ENCODE measurements at regions not wholly inside any gene's neighbourhood (a gene's known extent, or its start where the extent isn't known, plus 50 kb on each side); places are given as distances from the start of the nearest gene placed in this dataset.

DNA sequence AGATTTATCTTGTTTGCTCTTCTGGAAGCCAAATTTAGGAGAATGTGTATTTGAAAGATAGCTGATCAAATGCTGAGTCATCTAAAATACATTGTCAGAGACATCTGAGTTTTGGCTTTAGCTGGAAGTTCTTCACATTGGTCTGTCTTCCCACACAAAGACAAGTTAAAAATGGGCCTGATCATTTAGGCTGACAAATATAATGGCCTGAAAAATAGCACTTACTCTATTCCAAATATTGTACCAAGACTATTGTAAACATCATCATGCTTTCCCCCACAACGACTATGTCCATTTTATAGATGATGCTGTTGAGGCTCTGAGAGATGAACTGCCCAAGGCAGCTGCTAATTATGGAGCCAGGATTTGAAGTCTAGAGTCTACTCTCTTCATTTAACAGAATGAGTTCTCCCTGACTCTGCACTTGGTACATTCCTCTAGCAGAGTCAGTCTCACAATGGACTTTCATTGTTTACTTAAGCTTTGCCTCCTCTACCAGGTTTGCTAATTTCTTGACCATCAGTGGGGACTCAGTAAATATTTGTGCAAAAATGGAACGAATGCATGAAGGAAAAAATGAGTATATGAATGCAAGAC is 619.4 kb upstream of the KLF4 start:
- no peaks in the 10 kb centered on the region for H3K27me3 ChIP-seq
- no peaks in the 10 kb centered on the region for H3K9me3 ChIP-seq
- no peak for DNase-seq (ENCODE audit: extremely low spot score)
- H3K27ac ChIP-seq (replicated peaks in 1 of 4), result no peak overlapping the region
- no peak for TF ChIP-seq POLR2AphosphoS5 (IDR thresholded peaks at IDR 0.05)
- no peak for TF ChIP-seq EP300 (IDR thresholded peaks at IDR 0.05)
- TF ChIP-seq, protein P1, sequence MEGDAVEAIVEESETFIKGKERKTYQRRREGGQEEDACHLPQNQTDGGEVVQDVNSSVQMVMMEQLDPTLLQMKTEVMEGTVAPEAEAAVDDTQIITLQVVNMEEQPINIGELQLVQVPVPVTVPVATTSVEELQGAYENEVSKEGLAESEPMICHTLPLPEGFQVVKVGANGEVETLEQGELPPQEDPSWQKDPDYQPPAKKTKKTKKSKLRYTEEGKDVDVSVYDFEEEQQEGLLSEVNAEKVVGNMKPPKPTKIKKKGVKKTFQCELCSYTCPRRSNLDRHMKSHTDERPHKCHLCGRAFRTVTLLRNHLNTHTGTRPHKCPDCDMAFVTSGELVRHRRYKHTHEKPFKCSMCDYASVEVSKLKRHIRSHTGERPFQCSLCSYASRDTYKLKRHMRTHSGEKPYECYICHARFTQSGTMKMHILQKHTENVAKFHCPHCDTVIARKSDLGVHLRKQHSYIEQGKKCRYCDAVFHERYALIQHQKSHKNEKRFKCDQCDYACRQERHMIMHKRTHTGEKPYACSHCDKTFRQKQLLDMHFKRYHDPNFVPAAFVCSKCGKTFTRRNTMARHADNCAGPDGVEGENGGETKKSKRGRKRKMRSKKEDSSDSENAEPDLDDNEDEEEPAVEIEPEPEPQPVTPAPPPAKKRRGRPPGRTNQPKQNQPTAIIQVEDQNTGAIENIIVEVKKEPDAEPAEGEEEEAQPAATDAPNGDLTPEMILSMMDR (IDR thresholded peaks at IDR 0.05), result no peak
- no peak for TF ChIP-seq POLR2A (IDR thresholded peaks at IDR 0.05; ENCODE audit: low read depth)
- no peaks in the 10 kb centered on the region for H3K36me3 ChIP-seq
- intact Hi-C loops (cut with DNase I), result no loop called here
- no peak overlapping the region for H3K4me3 ChIP-seq
- WGBS, result 62% methylated on average over 2 of the region's 2 CpGs
- no peaks in the 10 kb centered on the region for H3K4me1 ChIP-seq

DNA sequence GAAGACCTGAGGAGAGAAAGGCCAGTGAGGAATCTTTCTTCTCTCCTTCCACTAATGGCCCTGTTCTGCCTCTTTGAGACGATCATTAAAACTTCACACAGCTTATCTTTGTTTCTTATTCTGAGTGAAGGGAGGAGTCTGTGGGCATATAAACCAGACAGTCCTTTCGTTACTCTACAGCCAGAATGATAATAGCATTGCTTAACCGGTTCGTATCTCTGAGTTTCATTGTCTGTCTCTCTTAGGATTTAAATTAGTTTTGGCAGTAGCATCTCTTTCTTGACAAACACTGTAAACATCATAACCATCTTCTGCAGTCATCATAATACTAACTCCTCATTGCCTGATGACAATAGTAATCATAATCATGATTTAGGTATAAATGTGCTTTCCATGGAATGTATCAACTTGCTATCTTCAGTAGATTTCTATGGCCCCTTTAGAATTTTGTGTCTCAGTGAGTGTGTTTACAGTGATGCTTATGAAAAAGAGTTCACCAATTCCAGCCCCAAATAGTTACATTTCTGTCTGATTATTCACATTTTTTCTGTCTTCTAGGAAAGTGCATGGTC is 618.8 kb upstream of the KLF4 start:
- DNase-seq (ENCODE audit: extremely low spot score), result no peak
- Histone ChIP-seq H3K27ac (replicated peaks in 1 of 4) (no peak overlapping the region), H3K4me1 (no peaks in the 10 kb centered on the region), H3K9me3 (no peaks in the 10 kb centered on the region), H3K36me3 (no peaks in the 10 kb centered on the region), H3K4me3 (no peak overlapping the region), H3K27me3 (no peaks in the 10 kb centered on the region)
- no peak for TF ChIP-seq POLR2A (IDR thresholded peaks at IDR 0.05; ENCODE audit: low read depth)
- TF ChIP-seq, protein P1 (IDR thresholded peaks at IDR 0.05), result no peak
- TF ChIP-seq EP300 (IDR thresholded peaks at IDR 0.05), result no peak
- TF ChIP-seq POLR2AphosphoS5 (IDR thresholded peaks at IDR 0.05), result no peak
- WGBS, result 77% methylated on average over 4 of the region's 4 CpGs
- intact Hi-C loops (cut with DNase I), result no loop called here

DNA sequence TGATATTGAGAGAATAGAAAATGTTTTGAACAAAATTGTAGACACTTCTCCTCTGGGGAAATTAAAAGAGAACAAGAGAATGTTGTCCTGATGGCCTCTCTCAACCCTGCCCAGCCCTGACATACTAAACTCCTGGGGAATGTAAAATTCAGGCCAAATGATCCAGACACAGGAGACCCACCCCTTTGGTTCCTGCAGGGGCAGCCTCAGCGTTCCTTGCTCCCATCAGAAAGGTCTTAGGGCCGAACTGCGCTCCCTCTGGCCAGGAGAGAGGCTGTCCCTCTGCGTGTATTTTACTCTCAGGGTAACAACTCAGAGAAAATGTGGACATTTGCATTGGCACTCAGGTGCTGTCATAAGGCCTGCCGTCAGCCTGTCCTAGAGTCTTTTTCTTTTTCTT is 616.3 kb upstream of the KLF4 start:
- DNase-seq (ENCODE audit: extremely low spot score), result peak; percentile 83
- Histone ChIP-seq H3K4me3 (no peak overlapping the region), H3K9me3 (no peaks in the 10 kb centered on the region), H3K4me1 (no peaks in the 10 kb centered on the region), H3K27me3 (no peaks in the 10 kb centered on the region), H3K27ac (replicated peaks in 1 of 4) (no peak overlapping the region), H3K36me3 (no peaks in the 10 kb centered on the region)
- intact Hi-C loops (cut with DNase I), result no loop called here
- no peak for TF ChIP-seq POLR2A (IDR thresholded peaks at IDR 0.05; ENCODE audit: low read depth)
- TF ChIP-seq, protein P1 (IDR thresholded peaks at IDR 0.05), result no peak
- TF ChIP-seq EP300 (IDR thresholded peaks at IDR 0.05), result no peak
- 77% methylated on average over 5 of the region's 5 CpGs for WGBS

DNA sequence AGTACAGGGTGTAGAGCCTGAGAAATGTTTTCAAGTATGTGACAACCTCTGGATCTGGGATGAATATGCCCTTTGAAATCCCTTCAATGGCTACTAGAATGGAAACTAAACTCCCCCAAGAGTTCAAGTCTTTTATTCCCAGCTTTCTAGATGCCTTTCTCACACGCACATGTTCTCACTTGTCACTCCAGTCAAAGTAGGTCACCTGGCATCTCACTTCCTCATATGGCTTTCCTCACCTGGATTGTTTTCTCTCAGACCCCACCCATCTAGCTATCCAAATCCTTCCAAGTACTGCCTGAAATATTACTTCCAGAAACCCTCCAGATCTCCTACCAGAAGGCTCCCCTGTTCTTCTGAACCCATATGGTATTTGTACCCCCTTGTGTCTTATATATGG is 615.4 kb upstream of the KLF4 start:
- Histone ChIP-seq H3K27ac (replicated peaks in 1 of 4) (no peak overlapping the region), H3K4me1 (no peaks in the 10 kb centered on the region), H3K36me3 (no peaks in the 10 kb centered on the region), H3K27me3 (no peaks in the 10 kb centered on the region), H3K9me3 (no peaks in the 10 kb centered on the region), H3K4me3 (no peak overlapping the region)
- TF ChIP-seq EP300 (IDR thresholded peaks at IDR 0.05) (no peak), POLR2AphosphoS5 (IDR thresholded peaks at IDR 0.05) (no peak), POLR2A (IDR thresholded peaks at IDR 0.05; ENCODE audit: low read depth) (no peak)
- TF ChIP-seq, protein P1 (IDR thresholded peaks at IDR 0.05), result no peak
- intact Hi-C loops (cut with DNase I), result no loop called here
- DNase-seq (ENCODE audit: extremely low spot score), result no peak
- 87% methylated on average over 1 of the region's 1 CpG for WGBS
